Heart left ventricle (tissue), 13 donors: ENCODE measurements at regions not wholly inside any gene's neighbourhood (a gene's known extent, or its start where the extent isn't known, plus 50 kb on each side); places are given as distances from the start of the nearest gene placed in this dataset.

Experiments used
- POLR2A ChIP-seq, 2 donors: fragments of 450-650 bp; IDR thresholded peaks; one replicate each; pipeline ENCODE4 v1.6.1; 2017; ENCODE audit warnings: antibody characterized with exemption in 2 of 2, mild to moderate bottlenecking in 2 of 2, moderate library complexity in 2 of 2
- TF ChIP-seq, protein P1 (sequence below), 12 donors: fragments of 200-600 bp; sonication (generic) in 4 of 12; IDR thresholded peaks; one replicate each; pipeline versions ENCODE4 v1.5.0 to v1.8.0; 2018 to 2022; ENCODE audit warnings: antibody characterized with exemption in 12 of 12, mild to moderate bottlenecking in 5 of 12
- donor health status: ischemic (EF 13 %, LVEDD 7.1; RV severe dilation, severe dysfunction).
- donor health status: DM: no; HTN: yes; CAD: no.
- donor health status: DM: no; HTN: no; CAD: no.
- donor health status: ischemic (EF 25% LVEDD 6.9; RV normal size, moderate dysfunction).
- donor health status: ischemic (EF 25% LVEDD 5.7; RV mildly dilated, moderate dysfunction).
- donor health status: ischemic (EF 35%, LVEDD 5.7; RV mildly dilated, moderate dysfunction).
- donor health status: nonischemic (EF 11% LVEDD 7.7; RV severe dilation, severe dysfunction).
- donor health status: DM: yes; HTN: yes; CAD: no.
- donor health status: PGD.
- donor health status: ischemic (EF 29% LVEDD 5.4; RV normal size, mild dysfunction).
- donor health status: nonischemic (EF 23%, LVEDD 6.1; RV moderate dilation, normal function).

DNA sequence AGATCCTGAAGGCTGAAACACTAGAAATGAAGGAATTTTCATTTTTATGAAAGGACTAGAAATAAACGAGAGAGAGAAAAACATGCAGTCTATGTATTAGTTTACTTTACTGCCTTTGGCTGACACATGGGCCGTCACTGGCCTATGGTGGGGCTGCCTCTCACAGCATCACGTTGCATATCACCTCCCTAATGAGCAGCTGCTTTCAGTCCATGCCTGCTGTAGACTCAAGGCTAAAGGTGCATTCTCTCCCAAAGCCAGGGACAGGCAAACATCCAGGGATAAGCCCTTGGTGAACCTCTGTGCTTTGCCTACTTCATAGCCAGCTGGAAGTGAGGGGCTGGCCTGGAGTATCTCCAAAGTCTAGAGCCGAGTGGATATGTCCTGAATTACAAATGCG, 359.4 kb downstream of the GPAM start:
- no peak for TF ChIP-seq POLR2A (IDR thresholded peaks at IDR 0.05)
- TF ChIP-seq, protein P1, sequence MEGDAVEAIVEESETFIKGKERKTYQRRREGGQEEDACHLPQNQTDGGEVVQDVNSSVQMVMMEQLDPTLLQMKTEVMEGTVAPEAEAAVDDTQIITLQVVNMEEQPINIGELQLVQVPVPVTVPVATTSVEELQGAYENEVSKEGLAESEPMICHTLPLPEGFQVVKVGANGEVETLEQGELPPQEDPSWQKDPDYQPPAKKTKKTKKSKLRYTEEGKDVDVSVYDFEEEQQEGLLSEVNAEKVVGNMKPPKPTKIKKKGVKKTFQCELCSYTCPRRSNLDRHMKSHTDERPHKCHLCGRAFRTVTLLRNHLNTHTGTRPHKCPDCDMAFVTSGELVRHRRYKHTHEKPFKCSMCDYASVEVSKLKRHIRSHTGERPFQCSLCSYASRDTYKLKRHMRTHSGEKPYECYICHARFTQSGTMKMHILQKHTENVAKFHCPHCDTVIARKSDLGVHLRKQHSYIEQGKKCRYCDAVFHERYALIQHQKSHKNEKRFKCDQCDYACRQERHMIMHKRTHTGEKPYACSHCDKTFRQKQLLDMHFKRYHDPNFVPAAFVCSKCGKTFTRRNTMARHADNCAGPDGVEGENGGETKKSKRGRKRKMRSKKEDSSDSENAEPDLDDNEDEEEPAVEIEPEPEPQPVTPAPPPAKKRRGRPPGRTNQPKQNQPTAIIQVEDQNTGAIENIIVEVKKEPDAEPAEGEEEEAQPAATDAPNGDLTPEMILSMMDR (IDR thresholded peaks at IDR 0.05) = no peak
